KMS-11 (cell line): ENCODE measurements at regions not wholly inside any gene's neighbourhood (a gene's known extent, or its start where the extent isn't known, plus 50 kb on each side); places are given as distances from the start of the nearest gene placed in this dataset.

Experiments used
- H2AFZ ChIP-seq: fragments of 200-600 bp; sonication (generic); 2 replicates; pipeline ENCODE4 v1.6.1; 2016; ENCODE audit warnings: antibody characterized with exemption, mixed run types, low read depth
- H3K27ac ChIP-seq: fragments of 200-600 bp; sonication (generic); 2 replicates; pipeline ENCODE4 v1.6.1; 2016; ENCODE audit warnings: mild to moderate bottlenecking, mixed run types
- H3K27me3 ChIP-seq: fragments of 200-600 bp; sonication (generic); 2 replicates; pipeline ENCODE4 v1.6.1; 2017; ENCODE audit warnings: mild to moderate bottlenecking, low read depth, mixed run types, moderate library complexity; ENCODE audit not compliant: insufficient read depth
- H3K36me3 ChIP-seq: fragments of 200-600 bp; sonication (generic); 2 replicates; pipeline ENCODE4 v1.6.1; 2017; ENCODE audit warnings: mild to moderate bottlenecking, mixed run types; ENCODE audit not compliant: insufficient read depth
- H3K4me1 ChIP-seq: fragments of 200-600 bp; sonication (generic); 2 replicates; pipeline ENCODE4 v1.6.1; 2016; ENCODE audit warnings: mild to moderate bottlenecking, low read depth, mixed run types; ENCODE audit not compliant: poor library complexity, severe bottlenecking
- H3K4me2 ChIP-seq: fragments of 200-600 bp; sonication (generic); 2 replicates; pipeline ENCODE4 v1.7.0; 2016; ENCODE audit warnings: mild to moderate bottlenecking, mixed run types
- H3K4me3 ChIP-seq: fragments of 200-600 bp; sonication (generic); IDR thresholded peaks from 2 replicates; pipeline ENCODE4 v1.6.1; 2017; ENCODE audit warnings: low read depth, low read length, mixed read lengths; ENCODE audit not compliant: insufficient read depth
- H3K79me2 ChIP-seq: fragments of 200-600 bp; sonication (generic); 2 replicates; pipeline ENCODE4 v1.6.1; 2016; ENCODE audit warnings: low read depth, mixed run types; ENCODE audit not compliant: insufficient read depth
- H3K9ac ChIP-seq: fragments of 200-600 bp; sonication (generic); 2 replicates; pipeline ENCODE4 v1.6.1; 2016; ENCODE audit warnings: mild to moderate bottlenecking, mixed run types
- H4K20me1 ChIP-seq: fragments of 200-600 bp; sonication (generic); 2 replicates; pipeline ENCODE4 v1.6.1; 2016; ENCODE audit warnings: mild to moderate bottlenecking, mixed run types; ENCODE audit not compliant: insufficient read depth
- CTCF ChIP-seq: fragments of 200-600 bp; sonication (generic); conservative IDR thresholded peaks from 2 replicates; pipeline ENCODE4 v1.6.1; 2017; ENCODE audit warnings: low read depth, mild to moderate bottlenecking, antibody characterized with exemption, low read length, moderate library complexity, mixed read lengths

- no peak for TF ChIP-seq CTCF
- no peaks in the 10 kb centered on the region for H3K27me3 ChIP-seq
These were observed 773.2 kb downstream of the KCNA4 start for GRCh38 chr11:29243616-29244015.

GRCh38 chr11:29231991-29232390 lies 784.8 kb downstream of the KCNA4 start:
- no peaks in the 10 kb centered on the region for H3K36me3 ChIP-seq
- H3K4me2 ChIP-seq: no peak overlapping the region
- no peak overlapping the region for H3K9ac ChIP-seq
- H3K27ac ChIP-seq: no peak overlapping the region
- no peaks in the 10 kb centered on the region for H3K79me2 ChIP-seq
- no peaks in the 10 kb centered on the region for H4K20me1 ChIP-seq
- no peaks in the 10 kb centered on the region for H3K4me1 ChIP-seq
- no peak overlapping the region for H2AFZ ChIP-seq
- no peaks in the 10 kb centered on the region for H3K27me3 ChIP-seq
- no peak for TF ChIP-seq CTCF
- H3K4me3 ChIP-seq: no peak overlapping the region

More at GRCh38 chr11:29243616-29244015, 773.2 kb downstream of the KCNA4 start:
- Histone ChIP-seq H3K4me1 (no peaks in the 10 kb centered on the region), H3K9ac (no peak overlapping the region), H3K36me3 (no peaks in the 10 kb centered on the region), H3K27ac (no peak overlapping the region), H3K4me3 (no peak overlapping the region), H2AFZ (no peak overlapping the region), H3K79me2 (no peaks in the 10 kb centered on the region), H4K20me1 (no peaks in the 10 kb centered on the region), H3K4me2 (no peak overlapping the region)

- Histone ChIP-seq H3K4me3 (no peak overlapping the region), H4K20me1 (no peaks in the 10 kb centered on the region), H3K79me2 (no peaks in the 10 kb centered on the region), H3K36me3 (no peaks in the 10 kb centered on the region), H3K4me2 (no peak overlapping the region), H3K27me3 (no peaks in the 10 kb centered on the region), H3K4me1 (no peaks in the 10 kb centered on the region), H3K27ac (no peak overlapping the region), H2AFZ (no peak overlapping the region), H3K9ac (no peak overlapping the region)
- no peak for TF ChIP-seq CTCF
These were observed 785.2 kb downstream of the KCNA4 start for GRCh38 chr11:29231586-29231985.

- no peaks in the 10 kb centered on the region for H3K4me1 ChIP-seq
- no peaks in the 10 kb centered on the region for H3K79me2 ChIP-seq
- H3K27ac ChIP-seq: no peak overlapping the region
- H3K27me3 ChIP-seq: no peaks in the 10 kb centered on the region
- no peak for TF ChIP-seq CTCF
- no peaks in the 10 kb centered on the region for H3K36me3 ChIP-seq
- H4K20me1 ChIP-seq: no peaks in the 10 kb centered on the region
- no peak overlapping the region for H2AFZ ChIP-seq
- no peak overlapping the region for H3K9ac ChIP-seq
- H3K4me2 ChIP-seq: no peak overlapping the region
- H3K4me3 ChIP-seq: no peak overlapping the region
These were observed 789.0 kb downstream of the KCNA4 start for GRCh38 chr11:29227811-29228210.
